Fibroblast of lung (primary cell): ENCODE measurements at regions not wholly inside any gene's neighbourhood (a gene's known extent, or its start where the extent isn't known, plus 50 kb on each side); places are given as distances from the start of the nearest gene placed in this dataset.

Experiments
- CTCF ChIP-seq, 2 donors: IDR thresholded peaks in 1 of 2; conservative IDR thresholded peaks in 1 of 2; 1 replicate in 1 of 2; 2 replicates in 1 of 2; pipeline ENCODE4 v1.5.1; 2011 to 2012; ENCODE audit warnings: low read length in 2 of 2, control low read depth in 1 of 2, inconsistent platforms in 1 of 2, low read depth in 1 of 2, mild to moderate bottlenecking in 1 of 2
- EZH2 ChIP-seq: IDR thresholded peaks from 2 replicates; pipeline ENCODE4 v1.5.1; 2012; ENCODE audit warnings: low read length, control low read depth, mild to moderate bottlenecking; ENCODE audit errors: missing control alignments

GRCh38 chr22:46038174-46038487, 61.2 kb upstream of the WNT7B start:
- TF ChIP-seq CTCF (conservative IDR thresholded peaks at IDR 0.05 in 1 of 2, IDR thresholded peaks at IDR 0.05 in 1 of 2; ENCODE audit: low read depth in 1 of 2, low read length in 2 of 2) (no peak), EZH2 (no peak)
